ENCODE measurements at regions not wholly inside any gene's neighbourhood (a gene's known extent, or its start where the extent isn't known, plus 50 kb on each side); places are given as distances from the start of the nearest gene placed in this dataset.
A peak's percentile ranks its signal among the peaks of the same experiment; 100 is the strongest.

DNA sequence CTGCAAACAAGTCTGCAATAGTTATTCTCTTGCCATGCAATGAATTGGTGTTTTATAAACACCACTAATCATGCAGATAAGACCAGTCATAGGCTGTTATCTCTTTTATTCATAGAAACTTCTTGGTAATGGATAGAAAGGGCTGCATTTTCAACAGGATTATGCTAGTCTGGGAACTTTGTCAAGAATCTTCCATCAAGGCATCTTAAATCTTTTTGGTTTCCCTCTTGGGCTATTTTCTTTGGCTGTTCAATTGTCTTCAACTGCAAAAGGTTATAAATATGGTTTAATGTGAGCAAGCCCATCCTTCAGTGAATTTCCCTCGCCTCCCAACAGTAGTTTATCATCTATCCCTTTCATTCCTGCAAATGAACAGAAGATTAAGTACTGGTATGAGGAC, 59.0 kb upstream of the MINAR1 start:
- H3K36me3 ChIP-seq (ENCODE audit: control insufficient read depth in 4 of 4, insufficient read depth in 4 of 4, low read length in 4 of 4): no peaks in the 10 kb centered on the region
- H3K4me1 ChIP-seq (ENCODE audit: control insufficient read depth in 5 of 5, insufficient read depth in 5 of 5, low read length in 5 of 5): peaks cover 0 to 23% (median 0%) of the 10 kb centered on the region in 5 donors
- H3K9me3 ChIP-seq (ENCODE audit: control insufficient read depth in 4 of 4, insufficient read depth in 3 of 4, low read length in 3 of 4): no peaks in the 10 kb centered on the region
- no peak overlapping the region for H3K4me3 ChIP-seq
- TF ChIP-seq CTCF (IDR thresholded peaks at IDR 0.05; ENCODE audit: control extremely low read depth, extremely low read depth): no peak
- H3K9ac ChIP-seq (ENCODE audit: insufficient read depth in 1 of 2, low read length in 2 of 2): no peak overlapping the region
- peaks cover 0 to 2% (median 0%) of the 10 kb centered on the region in 3 donors for H3K27me3 ChIP-seq (ENCODE audit: control insufficient read depth in 3 of 3, insufficient read depth in 3 of 3, low read length in 2 of 3)
- ATAC-seq (ENCODE audit: insufficient read depth, low FRiP score): no peak
- H3K27ac ChIP-seq (ENCODE audit: low read depth in 1 of 2, low read length in 1 of 2): no peak overlapping the region
- peak in 1 of 3 donors; percentile 11 for DNase-seq
- 79 to 93% methylated on average over 1 of the region's 1 CpG for WGBS, 2 donors

DNA sequence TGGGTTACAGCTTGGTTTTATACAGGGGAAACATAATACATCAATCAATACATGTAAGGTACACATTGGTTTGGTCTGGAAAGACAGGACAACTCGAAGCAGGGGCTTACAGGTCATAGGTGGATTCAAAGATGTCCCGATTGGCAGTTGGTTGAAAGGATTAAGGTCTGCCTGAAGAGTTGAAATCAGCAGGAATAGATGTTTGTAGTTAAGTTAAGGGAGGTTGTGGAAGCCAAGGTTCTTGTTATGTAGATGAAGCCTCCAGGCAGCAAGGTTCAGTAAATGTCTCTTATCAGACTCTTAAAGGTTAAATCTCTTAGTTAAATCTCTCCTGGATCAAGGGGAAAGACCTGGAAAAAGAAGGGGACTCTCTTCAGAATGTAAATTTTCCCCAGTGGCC, 58.4 kb upstream of the MINAR1 start:
- no peak overlapping the region for H3K27ac ChIP-seq (ENCODE audit: low read depth in 1 of 2, low read length in 1 of 2)
- no peak for TF ChIP-seq CTCF (IDR thresholded peaks at IDR 0.05; ENCODE audit: control extremely low read depth, extremely low read depth)
- no peak overlapping the region for H3K4me3 ChIP-seq
- 71 to 78% methylated on average over 2 of the region's 2 CpGs for WGBS, 2 donors
- ATAC-seq (ENCODE audit: insufficient read depth, low FRiP score) (no peak), DNase-seq (no peak)
- H3K9me3 ChIP-seq (ENCODE audit: control insufficient read depth in 4 of 4, insufficient read depth in 3 of 4, low read length in 3 of 4): no peaks in the 10 kb centered on the region
- no peaks in the 10 kb centered on the region for H3K36me3 ChIP-seq (ENCODE audit: control insufficient read depth in 4 of 4, insufficient read depth in 4 of 4, low read length in 4 of 4)
- H3K27me3 ChIP-seq (ENCODE audit: control insufficient read depth in 3 of 3, insufficient read depth in 3 of 3, low read length in 2 of 3): peaks cover 0 to 2% (median 0%) of the 10 kb centered on the region in 3 donors
- peaks cover 0 to 23% (median 0%) of the 10 kb centered on the region in 5 donors for H3K4me1 ChIP-seq (ENCODE audit: control insufficient read depth in 5 of 5, insufficient read depth in 5 of 5, low read length in 5 of 5)
- no peak overlapping the region for H3K9ac ChIP-seq (ENCODE audit: insufficient read depth in 1 of 2, low read length in 2 of 2)

DNA sequence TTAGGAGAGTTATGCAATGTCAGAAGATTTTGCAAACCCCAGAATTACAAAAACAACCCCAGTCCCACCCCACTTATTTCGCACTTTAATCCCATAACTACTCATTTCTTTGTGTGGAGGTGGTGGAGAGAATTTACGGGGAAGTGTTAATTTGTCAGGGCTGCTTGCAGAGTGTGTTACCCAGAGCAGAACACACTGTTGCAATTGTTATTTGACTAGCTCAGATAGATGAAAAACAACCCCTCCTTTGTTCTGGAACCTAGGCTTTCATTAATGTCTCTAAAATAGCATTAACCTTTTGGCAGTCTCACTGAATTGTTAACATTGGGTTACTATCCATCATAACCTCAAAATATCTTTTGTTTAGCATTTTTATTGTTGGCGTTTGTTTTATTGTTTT, 55.8 kb upstream of the MINAR1 start:
- WGBS, 2 donors: 60 to 76% methylated on average over 3 of the region's 3 CpGs
- ATAC-seq (ENCODE audit: insufficient read depth, low FRiP score) (no peak), DNase-seq (no peak)
- Histone ChIP-seq H3K4me1 (ENCODE audit: control insufficient read depth in 5 of 5, insufficient read depth in 5 of 5, low read length in 5 of 5) (peaks cover 0 to 4% (median 0%) of the 10 kb centered on the region in 5 donors), H3K9ac (ENCODE audit: insufficient read depth in 1 of 2, low read length in 2 of 2) (no peak overlapping the region), H3K4me3 (no peak overlapping the region), H3K27me3 (ENCODE audit: control insufficient read depth in 3 of 3, insufficient read depth in 3 of 3, low read length in 2 of 3) (peaks cover 0 to 2% (median 0%) of the 10 kb centered on the region in 3 donors), H3K27ac (ENCODE audit: low read depth in 1 of 2, low read length in 1 of 2) (no peak overlapping the region), H3K9me3 (ENCODE audit: control insufficient read depth in 4 of 4, insufficient read depth in 3 of 4, low read length in 3 of 4) (no peaks in the 10 kb centered on the region), H3K36me3 (ENCODE audit: control insufficient read depth in 4 of 4, insufficient read depth in 4 of 4, low read length in 4 of 4) (no peaks in the 10 kb centered on the region)
- TF ChIP-seq CTCF (IDR thresholded peaks at IDR 0.05; ENCODE audit: control extremely low read depth, extremely low read depth): no peak
